ENCODE measurements at regions not wholly inside any gene's neighbourhood (a gene's known extent, or its start where the extent isn't known, plus 50 kb on each side); places are given as distances from the start of the nearest gene placed in this dataset.

- Histone ChIP-seq H3K9ac (ENCODE audit: low read length) (no peak overlapping the region), H3K27me3 (ENCODE audit: insufficient read depth, low read length) (no peaks in the 10 kb centered on the region), H3K79me2 (ENCODE audit: insufficient read depth, low read length) (no peaks in the 10 kb centered on the region), H3K36me3 (ENCODE audit: control insufficient read depth in 1 of 2, insufficient read depth in 2 of 2, low read length in 2 of 2) (no peaks in the 10 kb centered on the region), H3K9me3 (ENCODE audit: control insufficient read depth in 1 of 2, insufficient read depth in 1 of 2, low read depth in 1 of 2, low read length in 2 of 2) (no peaks in the 10 kb centered on the region), H3K27ac (ENCODE audit: low read depth, low read length) (no peak overlapping the region), H4K20me1 (ENCODE audit: insufficient read depth) (no peaks in the 10 kb centered on the region), H3K4me1 (ENCODE audit: control insufficient read depth in 1 of 2, insufficient read depth in 2 of 2, low read length in 2 of 2) (no peaks in the 10 kb centered on the region), H2AFZ (ENCODE audit: low read depth, low read length, poor library complexity, severe bottlenecking) (no peak overlapping the region), H3K4me3 (replicated peaks in 1 of 2; ENCODE audit: low read depth in 1 of 2, low read length in 2 of 2) (no peak overlapping the region), H3K9me2 (ENCODE audit: insufficient read depth) (no peaks in the 10 kb centered on the region), H3K4me2 (ENCODE audit: low read length) (no peak overlapping the region)
- CTCF ChIA-PET = no interaction called here
- DNase-seq (ENCODE audit: low read depth, low spot score) (no peak), ATAC-seq (no peak)
- RAD21 ChIA-PET (ENCODE audit: low non-redundant PET in 1 of 2, low total read pairs in 2 of 2, uncharacterized antibody in 2 of 2, unreplicated experiment in 2 of 2) = no interaction called here
- BruUV-seq (replicated peaks) = no TSS peak
- TF ChIP-seq SRF (IDR thresholded peaks at IDR 0.05; ENCODE audit: low read depth) = no peak
- no peak for TF ChIP-seq POLR2A (IDR thresholded peaks at IDR 0.05; ENCODE audit: borderline replicate concordance, extremely low read depth, insufficient read depth, insufficient read length)
- TF ChIP-seq JUND (IDR thresholded peaks at IDR 0.05) = no peak
- no peak for TF ChIP-seq ZBTB33 (IDR thresholded peaks at IDR 0.05; ENCODE audit: extremely low read depth, insufficient replicate concordance, low read length)
- TF ChIP-seq SIN3A (IDR thresholded peaks at IDR 0.05; ENCODE audit: low read depth) = no peak
- no peak for TF ChIP-seq ZFX (IDR thresholded peaks at IDR 0.05)
- no peak for TF ChIP-seq ATF3 (IDR thresholded peaks at IDR 0.05)
- no peak for TF ChIP-seq CEBPB (IDR thresholded peaks at IDR 0.05; ENCODE audit: low read depth)
- TF ChIP-seq CTCF (IDR thresholded peaks at IDR 0.05 in 2 of 3, conservative IDR thresholded peaks at IDR 0.05 in 1 of 3; ENCODE audit: borderline replicate concordance in 1 of 3, insufficient read depth in 1 of 3, low read depth in 2 of 3, low read length in 2 of 3) = no peak
- no peak for TF ChIP-seq ZNF274 (IDR thresholded peaks at IDR 0.05; ENCODE audit: low read depth, low read length)
- TF ChIP-seq MAX (IDR thresholded peaks at IDR 0.05) = no peak
- no peak for TF ChIP-seq SP1 (IDR thresholded peaks at IDR 0.05; ENCODE audit: low read depth)
- TF ChIP-seq TCF7L2 (IDR thresholded peaks at IDR 0.05; ENCODE audit: borderline replicate concordance, extremely low read depth, insufficient read depth, insufficient read length) = no peak
- TF ChIP-seq CBX3 (IDR thresholded peaks at IDR 0.05; ENCODE audit: low read depth) = no peak
- TF ChIP-seq YY1 (IDR thresholded peaks at IDR 0.05; ENCODE audit: extremely low read depth, insufficient replicate concordance, low read depth, low read length) = no peak
- no peak for TF ChIP-seq EZH2phosphoT487 (IDR thresholded peaks at IDR 0.05; ENCODE audit: borderline replicate concordance)
- TF ChIP-seq ELF1 (IDR thresholded peaks at IDR 0.05; ENCODE audit: borderline replicate concordance, low read depth) = no peak
- TF ChIP-seq RAD21 (IDR thresholded peaks at IDR 0.05; ENCODE audit: low read depth) = no peak
- intact Hi-C loops (cut with micrococcal nuclease) = no loop called here
- POLR2A ChIA-PET = no interaction called here
Observed at GRCh38 chr1:184900507-184900906, 73.8 kb downstream of the NIBAN1 start.
